ENCODE measurements at regions not wholly inside any gene's neighbourhood (a gene's known extent, or its start where the extent isn't known, plus 50 kb on each side); places are given as distances from the start of the nearest gene placed in this dataset.

DNA sequence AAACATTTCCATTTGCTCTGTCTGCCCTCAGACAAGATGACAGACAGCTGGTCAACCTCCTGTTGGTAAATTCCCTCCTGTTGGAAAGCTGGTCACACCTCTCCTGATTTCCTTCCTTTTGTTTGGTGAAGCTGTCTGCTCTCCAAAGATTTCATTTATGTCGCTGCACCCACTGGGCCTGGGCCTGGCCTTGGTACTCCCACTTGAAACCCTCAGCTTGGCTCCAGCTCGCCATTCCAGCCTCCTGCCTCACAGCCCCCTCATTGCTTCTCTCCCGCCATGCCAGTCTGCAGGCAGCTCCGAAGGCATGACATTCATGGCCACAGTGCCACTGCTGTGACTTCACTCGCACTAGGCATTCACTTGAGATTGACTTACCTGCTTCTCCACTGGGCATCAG is 451.8 kb downstream of the VRK1 start:
- CTCF ChIA-PET: no interaction called here
- POLR2A ChIA-PET: no interaction called here
- TF ChIP-seq, protein P1, sequence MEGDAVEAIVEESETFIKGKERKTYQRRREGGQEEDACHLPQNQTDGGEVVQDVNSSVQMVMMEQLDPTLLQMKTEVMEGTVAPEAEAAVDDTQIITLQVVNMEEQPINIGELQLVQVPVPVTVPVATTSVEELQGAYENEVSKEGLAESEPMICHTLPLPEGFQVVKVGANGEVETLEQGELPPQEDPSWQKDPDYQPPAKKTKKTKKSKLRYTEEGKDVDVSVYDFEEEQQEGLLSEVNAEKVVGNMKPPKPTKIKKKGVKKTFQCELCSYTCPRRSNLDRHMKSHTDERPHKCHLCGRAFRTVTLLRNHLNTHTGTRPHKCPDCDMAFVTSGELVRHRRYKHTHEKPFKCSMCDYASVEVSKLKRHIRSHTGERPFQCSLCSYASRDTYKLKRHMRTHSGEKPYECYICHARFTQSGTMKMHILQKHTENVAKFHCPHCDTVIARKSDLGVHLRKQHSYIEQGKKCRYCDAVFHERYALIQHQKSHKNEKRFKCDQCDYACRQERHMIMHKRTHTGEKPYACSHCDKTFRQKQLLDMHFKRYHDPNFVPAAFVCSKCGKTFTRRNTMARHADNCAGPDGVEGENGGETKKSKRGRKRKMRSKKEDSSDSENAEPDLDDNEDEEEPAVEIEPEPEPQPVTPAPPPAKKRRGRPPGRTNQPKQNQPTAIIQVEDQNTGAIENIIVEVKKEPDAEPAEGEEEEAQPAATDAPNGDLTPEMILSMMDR (IDR thresholded peaks at IDR 0.05; ENCODE audit: control extremely low read depth, extremely low read depth, low read depth, missing control alignments): no peak

DNA sequence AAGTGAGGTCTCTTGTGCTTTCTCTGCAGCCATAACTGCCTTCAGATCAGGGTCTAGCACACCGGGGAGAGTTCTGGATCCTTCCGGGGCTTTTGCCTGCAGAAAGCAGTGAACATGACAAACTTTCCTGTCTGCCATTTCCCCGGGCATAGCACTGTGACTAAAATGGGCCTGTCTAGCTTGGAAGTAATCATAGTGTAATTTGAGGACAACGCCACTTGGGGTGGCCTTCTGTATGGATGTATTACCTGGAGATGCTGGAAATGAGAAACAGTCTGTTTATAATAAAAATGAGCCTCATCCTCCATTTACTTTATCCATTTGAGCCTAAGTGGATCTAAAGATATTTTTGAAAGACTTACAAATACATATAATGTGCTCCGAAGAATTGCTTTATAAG is 453.7 kb downstream of the VRK1 start:
- TF ChIP-seq, protein P1 (IDR thresholded peaks at IDR 0.05; ENCODE audit: control extremely low read depth, extremely low read depth, low read depth, missing control alignments): no peak
- ChIA-PET CTCF (interaction anchor here (1.9 kb wide), 1 partner anchor 12 kb away, joined by 4 read pairs; no protein-coding TSS in a partner anchor), POLR2A (no interaction called here)
- no peak for DNase-seq (ENCODE audit: extremely low spot score)

More for the DNA sequence above, 451.8 kb downstream of the VRK1 start:
- DNase-seq (ENCODE audit: extremely low spot score): no peak

DNA sequence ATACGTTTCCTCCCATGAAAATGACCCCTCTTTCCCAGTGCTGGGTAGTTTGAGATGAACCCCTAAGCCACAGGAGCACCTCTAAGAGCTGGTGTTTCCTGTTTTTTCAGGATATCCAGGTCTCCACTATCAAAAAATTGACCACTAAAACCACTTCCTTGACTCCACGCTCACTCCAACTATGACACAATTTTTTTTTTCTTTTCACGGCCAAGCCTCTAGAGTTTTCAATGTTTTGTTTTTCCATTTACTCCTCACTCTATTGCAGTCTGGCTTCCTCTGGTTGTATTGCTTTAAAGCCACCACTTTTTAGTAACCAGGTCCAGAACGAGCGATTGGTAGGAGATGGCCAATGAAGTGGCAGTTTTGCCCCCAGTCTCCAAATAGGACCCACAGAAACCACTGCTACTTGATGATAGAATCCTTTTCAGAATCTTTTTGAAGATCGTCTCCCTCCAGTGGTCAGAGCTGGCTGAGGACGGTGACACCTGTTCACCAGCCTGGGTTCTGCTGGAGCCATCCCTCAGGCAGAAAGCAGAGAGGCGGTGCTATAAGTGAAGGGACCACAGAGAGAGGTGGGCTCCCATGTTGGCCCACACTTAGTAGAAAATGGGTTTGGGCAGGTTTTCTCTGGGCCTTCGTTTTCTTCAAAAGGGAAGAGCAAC is 454.4 kb downstream of the VRK1 start:
- TF ChIP-seq, protein P1 (IDR thresholded peaks at IDR 0.05; ENCODE audit: control extremely low read depth, extremely low read depth, low read depth, missing control alignments): no peak
- no peak for DNase-seq (ENCODE audit: extremely low spot score)
- ChIA-PET CTCF (no interaction called here), POLR2A (no interaction called here)

DNA sequence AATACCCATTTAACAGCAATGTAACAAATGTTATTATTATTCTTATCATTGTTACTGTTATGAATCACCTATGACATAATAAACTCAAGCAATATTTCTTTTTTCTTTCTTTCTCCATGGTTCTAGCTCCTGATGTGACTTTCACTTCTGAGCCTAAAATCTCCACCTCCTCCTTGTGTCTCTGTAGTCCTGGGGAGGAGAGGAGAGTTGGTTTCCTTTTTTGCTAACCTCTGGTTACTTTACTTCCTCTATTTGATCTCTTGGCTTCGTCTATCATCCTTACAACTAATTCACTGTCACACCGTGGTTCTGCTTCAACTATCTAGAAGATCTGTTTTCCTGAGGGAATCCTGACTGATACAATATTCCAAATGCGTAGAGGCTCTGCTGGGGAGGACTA is 456.6 kb downstream of the VRK1 start:
- no peak for DNase-seq (ENCODE audit: extremely low spot score)
- ChIA-PET CTCF (no interaction called here), POLR2A (no interaction called here)
- TF ChIP-seq, protein P1 (IDR thresholded peaks at IDR 0.05; ENCODE audit: control extremely low read depth, extremely low read depth, low read depth, missing control alignments): no peak

DNA sequence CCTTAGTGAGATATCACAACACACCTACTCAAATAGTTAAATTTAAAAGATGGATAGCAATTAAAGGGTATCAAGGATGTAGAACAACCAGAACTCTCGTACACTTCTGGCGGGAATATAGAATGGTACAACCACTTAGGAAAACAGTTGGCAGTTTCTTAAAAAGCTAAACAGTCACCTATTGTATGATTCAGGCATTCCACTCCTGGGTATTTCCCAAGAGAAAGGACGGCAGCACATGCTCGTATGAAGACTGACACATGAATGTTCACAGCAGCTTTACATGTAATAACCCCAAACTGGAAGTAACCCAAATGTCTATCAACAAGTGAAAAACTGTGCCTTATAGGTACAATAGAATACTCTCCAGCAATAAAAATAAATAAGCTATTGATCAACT is 465.2 kb downstream of the VRK1 start:
- TF ChIP-seq, protein P1 (IDR thresholded peaks at IDR 0.05; ENCODE audit: control extremely low read depth, extremely low read depth, low read depth, missing control alignments): no peak
- CTCF ChIA-PET: no interaction called here
- DNase-seq (ENCODE audit: extremely low spot score): no peak
- POLR2A ChIA-PET: no interaction called here

DNA sequence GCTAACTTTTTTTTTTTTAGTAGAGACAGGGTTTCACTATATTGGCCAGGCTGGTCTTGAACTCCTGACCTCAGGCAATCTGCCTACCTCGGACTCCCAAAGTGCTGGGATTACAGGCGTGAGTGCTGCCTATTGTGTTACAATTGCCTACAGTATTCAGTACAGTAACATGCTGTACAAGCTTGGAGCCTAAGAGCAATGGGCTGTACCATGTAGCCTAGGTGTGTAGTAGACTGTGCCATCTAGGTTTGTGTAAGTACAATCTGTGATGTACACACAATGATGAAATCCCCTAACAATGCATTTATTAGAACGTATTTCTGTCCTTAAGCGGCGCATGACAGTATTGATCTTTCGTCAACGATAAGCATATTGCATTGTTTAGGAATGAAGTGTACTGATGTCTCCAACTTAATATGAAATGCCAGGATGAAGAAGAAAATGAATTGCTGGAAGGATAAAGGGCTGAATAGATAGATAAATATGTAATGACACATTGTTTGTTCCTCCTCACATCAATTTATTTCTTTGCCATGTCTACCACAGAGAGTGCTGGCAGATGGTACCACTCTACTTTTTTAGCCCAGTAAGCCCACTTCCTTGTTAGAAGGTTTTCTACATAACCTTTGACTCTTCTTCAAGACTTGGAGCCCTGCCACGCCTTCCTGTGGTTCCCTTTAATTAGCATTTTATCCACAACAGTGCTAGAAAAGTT is 467.5 kb downstream of the VRK1 start:
- ChIA-PET POLR2A (no interaction called here), CTCF (no interaction called here)
- DNase-seq (ENCODE audit: extremely low spot score): no peak
- TF ChIP-seq, protein P1 (IDR thresholded peaks at IDR 0.05; ENCODE audit: control extremely low read depth, extremely low read depth, low read depth, missing control alignments): no peak
